ENCODE measurements at regions not wholly inside any gene's neighbourhood (a gene's known extent, or its start where the extent isn't known, plus 50 kb on each side); places are given as distances from the start of the nearest gene placed in this dataset.

GRCh38 chr2:151095463-151095862 lies 166.2 kb downstream of the RBM43 start:
- Mint-ChIP-seq H3K27ac (no peak overlapping the region), H3K36me3 (ENCODE audit: low read depth) (no peaks in the 10 kb centered on the region), H3K4me1 (no peaks in the 10 kb centered on the region), H3K4me3 (no peak overlapping the region), H3K27me3 (peaks cover 29% of the 10 kb centered on the region)
- ATAC-seq (no peak), DNase-seq (no peak)
- H3K9me3 ChIP-seq (ENCODE audit: control insufficient read depth, low read length, poor library complexity, severe bottlenecking), result no peaks in the 10 kb centered on the region

DNA sequence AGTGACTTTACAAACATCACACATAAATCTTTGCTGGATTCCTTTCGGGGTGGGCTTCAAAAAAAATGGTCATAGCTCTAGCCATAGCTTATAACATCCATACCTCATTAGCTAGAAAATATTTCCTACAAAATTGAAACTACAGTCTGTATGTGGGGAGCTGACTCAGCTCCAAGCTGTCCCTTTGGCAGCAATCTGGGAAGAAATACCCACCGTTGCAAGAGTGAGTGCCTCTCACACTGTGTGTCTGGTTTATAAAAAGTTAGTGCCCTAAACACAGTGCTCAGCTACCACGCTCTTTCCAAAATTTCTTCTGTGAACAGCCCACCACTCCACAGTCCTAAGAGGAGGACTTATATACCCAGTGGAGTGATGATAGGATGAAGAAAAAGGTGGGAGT lies 170.1 kb downstream of the RBM43 start:
- DNase-seq, result no peak
- H3K9me3 ChIP-seq (ENCODE audit: control insufficient read depth, low read length, poor library complexity, severe bottlenecking), result no peaks in the 10 kb centered on the region
- Mint-ChIP-seq H3K36me3 (ENCODE audit: low read depth) (no peaks in the 10 kb centered on the region), H3K27me3 (peaks cover 16% of the 10 kb centered on the region), H3K27ac (no peak overlapping the region), H3K4me3 (no peak overlapping the region), H3K4me1 (no peaks in the 10 kb centered on the region)
- no peak for ATAC-seq

GRCh38 chr2:151087377-151087776 lies 174.3 kb downstream of the RBM43 start:
- H3K4me3 Mint-ChIP-seq, result no peak overlapping the region
- H3K4me1 Mint-ChIP-seq, result no peaks in the 10 kb centered on the region
- no peaks in the 10 kb centered on the region for H3K36me3 Mint-ChIP-seq (ENCODE audit: low read depth)
- no peaks in the 10 kb centered on the region for H3K9me3 ChIP-seq (ENCODE audit: control insufficient read depth, low read length, poor library complexity, severe bottlenecking)
- no peak overlapping the region for H3K27ac Mint-ChIP-seq
- DNase-seq, result no peak
- H3K27me3 Mint-ChIP-seq, result peaks cover 38% of the 10 kb centered on the region
- no peak for ATAC-seq

GRCh38 chr2:151085181-151085611 lies 176.5 kb downstream of the RBM43 start:
- H3K27me3 Mint-ChIP-seq, result peaks cover 28% of the 10 kb centered on the region
- no peaks in the 10 kb centered on the region for H3K4me1 Mint-ChIP-seq
- H3K4me3 Mint-ChIP-seq, result no peak overlapping the region
- DNase-seq, result no peak
- no peaks in the 10 kb centered on the region for H3K9me3 ChIP-seq (ENCODE audit: control insufficient read depth, low read length, poor library complexity, severe bottlenecking)
- no peak overlapping the region for H3K27ac Mint-ChIP-seq
- no peak for ATAC-seq
- no peaks in the 10 kb centered on the region for H3K36me3 Mint-ChIP-seq (ENCODE audit: low read depth)

GRCh38 chr2:151083856-151084795 lies 177.5 kb downstream of the RBM43 start:
- H3K4me3 Mint-ChIP-seq, result no peak overlapping the region
- ATAC-seq (no peak), DNase-seq (no peak)
- H3K4me1 Mint-ChIP-seq, result no peaks in the 10 kb centered on the region
- H3K36me3 Mint-ChIP-seq (ENCODE audit: low read depth), result no peaks in the 10 kb centered on the region
- H3K9me3 ChIP-seq (ENCODE audit: control insufficient read depth, low read length, poor library complexity, severe bottlenecking), result no peaks in the 10 kb centered on the region
- no peak overlapping the region for H3K27ac Mint-ChIP-seq
- H3K27me3 Mint-ChIP-seq, result peaks cover 33% of the 10 kb centered on the region

DNA sequence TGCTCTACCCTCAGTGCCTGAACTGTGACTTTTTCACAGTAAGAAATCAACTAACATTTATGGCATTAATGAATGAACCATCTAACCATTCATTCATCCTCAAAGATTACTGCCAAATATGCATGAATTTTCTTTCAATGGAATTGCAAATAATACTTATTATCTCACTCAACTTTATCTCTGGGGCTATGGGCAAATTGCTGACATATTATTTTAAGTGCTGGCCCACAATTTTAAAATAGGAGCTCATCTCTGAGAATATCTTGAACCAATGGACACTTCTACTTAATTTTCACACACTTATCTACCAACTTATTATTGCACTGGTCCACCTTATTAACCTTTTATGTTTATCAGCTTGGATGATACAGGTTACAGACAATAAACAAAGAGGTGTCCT lies 182.8 kb downstream of the RBM43 start:
- Mint-ChIP-seq H3K4me1 (no peaks in the 10 kb centered on the region), H3K4me3 (no peak overlapping the region), H3K27ac (no peak overlapping the region), H3K36me3 (ENCODE audit: low read depth) (no peaks in the 10 kb centered on the region), H3K27me3 (peaks cover 23% of the 10 kb centered on the region)
- DNase-seq, result no peak
- H3K9me3 ChIP-seq (ENCODE audit: control insufficient read depth, low read length, poor library complexity, severe bottlenecking), result no peaks in the 10 kb centered on the region
- no peak for ATAC-seq

- H3K4me3 Mint-ChIP-seq, result no peak overlapping the region
- ATAC-seq (no peak), DNase-seq (no peak)
- no peaks in the 10 kb centered on the region for H3K36me3 Mint-ChIP-seq (ENCODE audit: low read depth)
- no peak overlapping the region for H3K27ac Mint-ChIP-seq
- H3K27me3 Mint-ChIP-seq, result peaks cover 19% of the 10 kb centered on the region
- H3K4me1 Mint-ChIP-seq, result no peaks in the 10 kb centered on the region
- no peaks in the 10 kb centered on the region for H3K9me3 ChIP-seq (ENCODE audit: control insufficient read depth, low read length, poor library complexity, severe bottlenecking)
These were observed 189.8 kb downstream of the RBM43 start for GRCh38 chr2:151071906-151072305.

DNA sequence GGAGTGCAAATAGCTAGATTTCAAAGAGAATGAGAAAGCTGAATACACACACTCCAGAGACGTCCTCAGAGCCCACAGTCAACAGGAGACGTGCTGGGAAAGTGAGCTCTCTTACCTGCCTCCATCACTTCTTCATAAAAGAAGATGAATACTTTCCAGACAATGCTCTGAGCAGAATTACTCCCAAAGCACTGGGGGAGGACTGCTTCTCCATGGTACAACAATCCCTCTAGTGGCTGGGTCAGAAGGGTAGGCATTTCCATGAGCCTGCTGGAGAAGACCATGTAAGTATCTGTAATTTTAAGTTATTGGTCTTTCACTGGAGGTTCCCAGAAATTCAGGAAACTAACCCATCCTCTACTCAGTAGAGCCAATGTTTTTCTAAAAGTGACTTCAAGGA lies 190.3 kb downstream of the RBM43 start:
- Mint-ChIP-seq H3K4me1 (no peaks in the 10 kb centered on the region), H3K4me3 (no peak overlapping the region), H3K36me3 (ENCODE audit: low read depth) (no peaks in the 10 kb centered on the region), H3K27me3 (peaks cover 19% of the 10 kb centered on the region), H3K27ac (no peak overlapping the region)
- DNase-seq (no peak), ATAC-seq (no peak)
- no peaks in the 10 kb centered on the region for H3K9me3 ChIP-seq (ENCODE audit: control insufficient read depth, low read length, poor library complexity, severe bottlenecking)

GRCh38 chr2:151070253-151070652 lies 191.4 kb downstream of the RBM43 start:
- H3K27me3 Mint-ChIP-seq, result peaks cover 19% of the 10 kb centered on the region
- no peaks in the 10 kb centered on the region for H3K36me3 Mint-ChIP-seq (ENCODE audit: low read depth)
- H3K4me3 Mint-ChIP-seq, result no peak overlapping the region

DNA sequence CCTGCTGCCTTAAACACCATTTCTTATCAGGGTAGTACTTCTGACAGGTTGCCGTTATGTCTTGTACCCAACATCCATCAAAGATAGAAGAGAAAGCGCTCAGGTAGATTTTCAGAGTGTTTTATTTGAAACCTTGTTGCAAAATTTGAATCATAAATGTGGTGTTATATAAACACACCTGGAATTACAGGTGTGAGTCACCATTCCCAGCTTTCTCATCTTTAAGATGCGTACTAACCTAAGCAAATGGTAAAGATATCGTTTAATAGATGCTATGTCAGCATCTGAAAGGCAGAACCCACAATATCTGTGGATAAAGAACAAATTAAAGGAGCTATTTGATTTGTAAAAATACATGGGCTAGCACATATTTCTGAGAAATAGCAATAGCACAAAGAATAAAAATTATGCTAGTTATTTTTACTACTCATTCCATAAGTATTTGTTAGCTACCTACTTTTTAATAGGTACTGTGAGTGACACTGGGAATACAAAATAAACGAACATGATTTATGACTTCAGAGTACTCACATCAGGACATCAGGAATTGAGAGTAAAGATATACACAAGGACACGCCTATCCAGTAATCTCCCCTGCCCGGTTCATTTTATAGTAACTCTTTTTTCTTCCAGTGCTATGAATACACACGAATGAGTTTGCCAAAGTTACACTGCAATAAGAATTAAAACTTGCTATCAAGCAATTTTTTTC lies 193.8 kb downstream of the RBM43 start:
- no peak for ATAC-seq
- H3K9me3 ChIP-seq (ENCODE audit: control insufficient read depth, low read length, poor library complexity, severe bottlenecking), result no peaks in the 10 kb centered on the region
- no peaks in the 10 kb centered on the region for H3K36me3 Mint-ChIP-seq (ENCODE audit: low read depth)

More at GRCh38 chr2:151070253-151070652, 191.4 kb downstream of the RBM43 start:
- Mint-ChIP-seq H3K27ac (no peak overlapping the region), H3K4me1 (no peaks in the 10 kb centered on the region)
- ATAC-seq, result no peak
- DNase-seq, result no peak
- no peaks in the 10 kb centered on the region for H3K9me3 ChIP-seq (ENCODE audit: control insufficient read depth, low read length, poor library complexity, severe bottlenecking)

DNA sequence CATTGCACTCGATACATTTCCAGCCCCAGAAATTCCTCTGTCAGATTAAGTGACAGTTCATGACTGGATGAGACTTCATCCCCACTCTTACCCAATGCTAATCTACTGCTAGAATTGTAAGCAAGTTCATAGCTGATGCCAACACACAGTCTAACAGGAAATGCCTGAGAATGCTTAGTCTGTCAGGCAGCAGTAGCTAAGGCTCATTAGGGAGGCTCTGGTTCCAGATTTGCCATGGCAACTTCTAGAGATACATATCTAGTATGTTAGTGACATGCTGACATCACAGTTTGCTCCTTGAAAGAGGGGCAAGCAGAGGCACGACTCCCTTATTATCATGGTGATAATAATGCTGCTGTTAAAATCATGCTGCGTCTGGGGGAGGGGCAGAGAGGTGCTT lies 198.4 kb downstream of the RBM43 start:
- H3K9me3 ChIP-seq (ENCODE audit: control insufficient read depth, low read length, poor library complexity, severe bottlenecking), result no peaks in the 10 kb centered on the region
- Mint-ChIP-seq H3K27me3 (peaks cover 28% of the 10 kb centered on the region), H3K27ac (no peak overlapping the region), H3K4me3 (no peak overlapping the region), H3K36me3 (ENCODE audit: low read depth) (no peaks in the 10 kb centered on the region), H3K4me1 (no peaks in the 10 kb centered on the region)
- ATAC-seq, result no peak
- no peak for DNase-seq

More for the DNA sequence above, 193.8 kb downstream of the RBM43 start:
- no peak for DNase-seq
- H3K27me3 Mint-ChIP-seq, result peaks cover 14% of the 10 kb centered on the region
- no peaks in the 10 kb centered on the region for H3K4me1 Mint-ChIP-seq
- H3K27ac Mint-ChIP-seq, result no peak overlapping the region
- no peak overlapping the region for H3K4me3 Mint-ChIP-seq

GRCh38 chr2:151060287-151060686 lies 201.4 kb downstream of the RBM43 start:
- ATAC-seq (no peak), DNase-seq (no peak)
- Mint-ChIP-seq H3K27me3 (peaks cover 20% of the 10 kb centered on the region), H3K36me3 (ENCODE audit: low read depth) (no peaks in the 10 kb centered on the region), H3K4me1 (no peaks in the 10 kb centered on the region), H3K4me3 (no peak overlapping the region), H3K27ac (no peak overlapping the region)
- H3K9me3 ChIP-seq (ENCODE audit: control insufficient read depth, low read length, poor library complexity, severe bottlenecking), result no peaks in the 10 kb centered on the region

DNA sequence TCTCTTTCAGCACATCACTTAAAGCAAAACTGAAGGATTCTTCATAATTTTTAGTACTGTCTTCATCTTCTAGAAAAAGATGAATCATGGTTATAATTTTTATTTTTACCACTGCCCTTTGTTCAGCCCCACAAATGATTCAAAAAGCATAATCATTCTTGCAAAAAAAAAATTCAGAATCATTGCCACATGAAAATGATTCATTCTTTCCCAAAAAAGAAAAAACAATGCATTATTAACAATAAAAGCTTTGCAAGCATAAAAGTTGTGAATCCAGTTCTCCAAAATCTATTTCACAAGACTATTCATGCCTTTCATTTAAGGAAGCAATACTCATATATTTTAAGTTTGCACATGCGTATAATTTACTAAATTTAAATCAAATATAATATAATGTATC lies 204.8 kb downstream of the RBM43 start:
- no peaks in the 10 kb centered on the region for H3K36me3 Mint-ChIP-seq (ENCODE audit: low read depth)
- H3K4me1 Mint-ChIP-seq, result no peaks in the 10 kb centered on the region
- H3K27me3 Mint-ChIP-seq, result peaks cover 31% of the 10 kb centered on the region
- ATAC-seq (no peak), DNase-seq (no peak)
- no peak overlapping the region for H3K27ac Mint-ChIP-seq
- H3K4me3 Mint-ChIP-seq, result no peak overlapping the region
- H3K9me3 ChIP-seq (ENCODE audit: control insufficient read depth, low read length, poor library complexity, severe bottlenecking), result no peaks in the 10 kb centered on the region
